ENCODE measurements at regions not wholly inside any gene's neighbourhood (a gene's known extent, or its start where the extent isn't known, plus 50 kb on each side); places are given as distances from the start of the nearest gene placed in this dataset.

DNA sequence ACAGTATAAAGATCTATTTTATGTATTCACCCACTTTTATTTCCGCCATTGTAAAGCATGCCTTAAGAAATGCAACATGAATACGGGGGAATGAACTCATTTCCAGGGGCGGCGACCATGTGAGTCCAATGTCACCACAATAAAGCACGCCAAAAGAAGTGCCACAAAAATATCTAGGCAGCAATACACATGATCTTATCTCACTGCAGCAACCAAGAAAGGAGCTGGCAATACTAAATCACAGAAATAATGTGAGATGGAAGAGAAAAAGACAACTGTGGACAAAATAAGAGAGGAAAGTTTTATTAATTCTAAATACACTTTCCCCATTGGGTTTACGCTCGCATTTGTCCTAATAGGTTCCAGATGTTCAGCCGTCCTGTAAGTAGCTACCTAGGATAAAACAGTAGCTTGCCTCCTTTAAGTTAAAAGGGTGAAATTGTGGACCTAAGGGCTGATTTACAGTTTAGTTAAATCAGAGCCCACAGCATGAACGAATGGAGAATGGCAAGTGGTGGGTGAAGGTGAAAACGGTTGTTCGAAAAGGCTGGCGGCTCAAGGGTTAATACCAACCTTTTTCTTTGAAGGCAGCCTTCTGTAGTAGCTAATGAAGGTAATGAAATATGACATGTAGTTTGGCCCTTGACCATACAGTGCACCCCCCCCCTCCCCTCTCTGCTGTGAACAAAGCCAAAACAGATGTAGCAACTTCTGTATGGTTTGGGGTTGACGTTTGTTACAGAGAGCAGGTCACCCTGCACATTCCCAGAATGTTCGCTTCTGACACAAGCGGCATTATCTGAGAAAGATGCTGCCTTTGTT is 504.2 kb upstream of the PSMD7 start:
- TF ChIP-seq CTCF (IDR thresholded peaks at IDR 0.05) (no peak), POLR2A (IDR thresholded peaks at IDR 0.05) (no peak)
